NCI-H510A treated with DMSO at 0.1 percent for 48 hours (cell line): ENCODE measurements at regions not wholly inside any gene's neighbourhood (a gene's known extent, or its start where the extent isn't known, plus 50 kb on each side); places are given as distances from the start of the nearest gene placed in this dataset.
"Not testable (repeated sequence)": the region's sequence is repeated elsewhere in the genome, so short reads cannot be mapped to it uniquely, and the experiment has no call there.

ENCODE experiments used
- DNase-seq: peaks from one replicate; lab custom pipeline; 2025; lab: John Stamatoyannopoulos, UW

- DNase-seq, result no peak
Measured at GRCh38 chr10:3264161-3264761, 91.7 kb upstream of the PITRM1 start.

- no peak for DNase-seq
Measured at GRCh38 chr10:3263747-3264146, 91.2 kb upstream of the PITRM1 start.

GRCh38 chr10:3263082-3263481 is 90.5 kb upstream of the PITRM1 start:
- DNase-seq, result no peak

- no peak for DNase-seq
Measured at GRCh38 chr10:3261921-3262320, 89.3 kb upstream of the PITRM1 start.

GRCh38 chr10:3260066-3260834 is 87.7 kb upstream of the PITRM1 start:
- no peak for DNase-seq

GRCh38 chr10:3259499-3259898 is 86.9 kb upstream of the PITRM1 start:
- DNase-seq, result no peak

- DNase-seq, result no peak
Measured at GRCh38 chr10:3258394-3258793, 85.8 kb upstream of the PITRM1 start.

- no peak for DNase-seq
Measured at GRCh38 chr10:3255616-3256015, 83.0 kb upstream of the PITRM1 start.

GRCh38 chr10:3255075-3255474 is 82.5 kb upstream of the PITRM1 start:
- DNase-seq, result no peak

- not testable (repeated sequence) for DNase-seq
Measured at GRCh38 chr10:3253974-3254373, 81.4 kb upstream of the PITRM1 start.

GRCh38 chr10:3251172-3251571 is 78.6 kb upstream of the PITRM1 start:
- no peak for DNase-seq

GRCh38 chr10:3249307-3249889 is 76.8 kb upstream of the PITRM1 start:
- DNase-seq, result no peak

GRCh38 chr10:3248526-3249306 is 76.1 kb upstream of the PITRM1 start:
- DNase-seq, result no peak

GRCh38 chr10:3245395-3245794 is 72.8 kb upstream of the PITRM1 start:
- no peak for DNase-seq

GRCh38 chr10:3241967-3242650 is 69.5 kb upstream of the PITRM1 start:
- DNase-seq, result no peak

- DNase-seq, result no peak
Measured at GRCh38 chr10:3241274-3241921, 68.8 kb upstream of the PITRM1 start.

GRCh38 chr10:3239920-3240894 is 67.6 kb upstream of the PITRM1 start:
- DNase-seq, result no peak

GRCh38 chr10:3239066-3239919 is 66.7 kb upstream of the PITRM1 start:
- DNase-seq, result no peak

- no peak for DNase-seq
Measured at GRCh38 chr10:3238115-3238871, 65.7 kb upstream of the PITRM1 start.
